H9 (cell line): ENCODE measurements at regions not wholly inside any gene's neighbourhood (a gene's known extent, or its start where the extent isn't known, plus 50 kb on each side); places are given as distances from the start of the nearest gene placed in this dataset.

ENCODE experiments used
- DNase-seq: peaks from one replicate; pipeline ENCODE4 v3.0.0-alpha.2; 2017
- H2AFZ ChIP-seq: one replicate; pipeline ENCODE4 v1.6.1; 2013; ENCODE audit warnings: mild to moderate bottlenecking, low read length, control low read depth, moderate library complexity
- H2AK5ac ChIP-seq: 2 replicates; pipeline ENCODE4 v1.6.1; 2013; ENCODE audit warnings: low read length, control low read depth, mixed read lengths; ENCODE audit not compliant: insufficient read length
- H2BK120ac ChIP-seq: one replicate; pipeline ENCODE4 v1.6.1; 2013; ENCODE audit warnings: low read depth, mild to moderate bottlenecking, low read length, control low read depth, inconsistent platforms; ENCODE audit not compliant: poor library complexity, severe bottlenecking
- H2BK12ac ChIP-seq: 2 replicates; pipeline ENCODE4 v1.6.1; 2013; ENCODE audit warnings: low read length, control low read depth, mixed read lengths, low read depth; ENCODE audit not compliant: insufficient read length
- H2BK15ac ChIP-seq: 2 replicates; pipeline ENCODE4 v1.6.1; 2013; ENCODE audit warnings: low read depth, low read length, control low read depth
- H2BK20ac ChIP-seq: one replicate; pipeline ENCODE4 v1.6.1; 2013; ENCODE audit warnings: low read depth, mild to moderate bottlenecking, low read length, control low read depth, inconsistent platforms; ENCODE audit not compliant: poor library complexity, severe bottlenecking
- H2BK5ac ChIP-seq: 2 replicates; pipeline ENCODE4 v1.6.1; 2013; ENCODE audit warnings: low read length, control low read depth, mixed read lengths; ENCODE audit not compliant: insufficient read length
- H3K14ac ChIP-seq: 2 replicates; pipeline ENCODE4 v1.6.1; 2013; ENCODE audit warnings: low read length, control low read depth; ENCODE audit not compliant: insufficient read depth
- H3K18ac ChIP-seq: 2 replicates; pipeline ENCODE4 v1.6.1; 2013; ENCODE audit warnings: low read depth, mild to moderate bottlenecking, mixed read lengths, low read length, control low read depth; ENCODE audit not compliant: insufficient read length
- H3K23ac ChIP-seq: 2 replicates; pipeline ENCODE4 v1.6.1; 2013; ENCODE audit warnings: low read length, control low read depth, mixed read lengths, low read depth; ENCODE audit not compliant: insufficient read length
- H3K23me2 ChIP-seq: 2 replicates; pipeline ENCODE4 v1.6.1; 2013; ENCODE audit warnings: low read depth, mild to moderate bottlenecking, mixed read lengths, low read length, control low read depth; ENCODE audit not compliant: insufficient read length, poor library complexity, severe bottlenecking
- H3K27ac ChIP-seq: 2 replicates; pipeline ENCODE4 v1.5.1; 2013; ENCODE audit warnings: low read length, control low read depth, mixed read lengths, low read depth; ENCODE audit not compliant: insufficient read length
- H3K27me3 ChIP-seq: 2 replicates; pipeline ENCODE4 v1.6.1; 2013; ENCODE audit warnings: low read length, control low read depth, inconsistent platforms; ENCODE audit not compliant: insufficient read depth
- H3K4ac ChIP-seq: 2 replicates; pipeline ENCODE4 v1.6.1; 2013; ENCODE audit warnings: low read depth, mild to moderate bottlenecking, control low read depth, inconsistent platforms, low read length, moderate library complexity
- H3K4me1 ChIP-seq: 2 replicates; pipeline ENCODE4 v1.6.1; 2013; ENCODE audit warnings: low read length, control low read depth, inconsistent platforms; ENCODE audit not compliant: insufficient read depth
- H3K4me2 ChIP-seq: 2 replicates; pipeline ENCODE4 v1.6.1; 2013; ENCODE audit warnings: low read length, control low read depth, mixed read lengths; ENCODE audit not compliant: insufficient read length, insufficient read depth
- H3K56ac ChIP-seq: 2 replicates; pipeline ENCODE4 v1.6.1; 2013; ENCODE audit warnings: low read depth, mild to moderate bottlenecking, mixed read lengths, low read length, control low read depth; ENCODE audit not compliant: insufficient read length
- H3K79me1 ChIP-seq: 2 replicates; pipeline ENCODE4 v1.6.1; 2013; ENCODE audit warnings: low read depth, mild to moderate bottlenecking, moderate library complexity, low read length, control low read depth, inconsistent platforms; ENCODE audit not compliant: insufficient read depth, poor library complexity, severe bottlenecking
- H3K79me2 ChIP-seq: 2 replicates; pipeline ENCODE4 v1.6.1; 2013; ENCODE audit warnings: low read length, control low read depth, inconsistent platforms; ENCODE audit not compliant: insufficient read depth
- H3K9ac ChIP-seq: 2 replicates; pipeline ENCODE4 v1.6.1; 2013; ENCODE audit warnings: low read length, control low read depth, mixed read lengths; ENCODE audit not compliant: insufficient read length; ENCODE audit errors: extremely low read depth
- H3K9me3 ChIP-seq: one replicate; pipeline ENCODE4 v1.6.1; 2013; ENCODE audit warnings: low read depth, low read length, inconsistent platforms; ENCODE audit not compliant: control insufficient read depth
- H3T11ph ChIP-seq: one replicate; pipeline ENCODE4 v1.6.1; 2013; ENCODE audit warnings: mild to moderate bottlenecking, low read length, control low read depth, inconsistent platforms
- H4K20me1 ChIP-seq: one replicate; pipeline ENCODE4 v1.6.1; 2013; ENCODE audit not compliant: control insufficient read depth, insufficient read length, insufficient read depth
- H4K5ac ChIP-seq: 2 replicates; pipeline ENCODE4 v1.6.1; 2013; ENCODE audit warnings: low read depth, mild to moderate bottlenecking, mixed read lengths, low read length, control low read depth; ENCODE audit not compliant: insufficient read length
- H4K8ac ChIP-seq: replicated peaks from 2 replicates; pipeline ENCODE4 v1.6.1; 2013; ENCODE audit warnings: low read length, control low read depth, mixed read lengths, low read depth; ENCODE audit not compliant: insufficient read length
- H4K91ac ChIP-seq: 2 replicates; pipeline ENCODE4 v1.6.1; 2013; ENCODE audit warnings: low read depth, mild to moderate bottlenecking, moderate library complexity, mixed read lengths, low read length, control low read depth; ENCODE audit not compliant: insufficient read length
- H3K27ac Mint-ChIP-seq, 3 experiments: 2 replicates in 2 of 3; 3 replicates in 1 of 3; pipeline ENCODE4 v1.8.0; 2020 to 2021; ENCODE audit warnings: mixed read lengths in 3 of 3, mild to moderate bottlenecking in 1 of 3, moderate library complexity in 1 of 3
- H3K27me3 Mint-ChIP-seq: 2 replicates; pipeline ENCODE4 v1.8.0; 2021; ENCODE audit warnings: low read depth, mild to moderate bottlenecking, moderate library complexity, mixed read lengths
- H3K36me3 Mint-ChIP-seq, 3 experiments: 2 replicates in 2 of 3; 3 replicates in 1 of 3; pipeline ENCODE4 v1.8.0; 2020 to 2021; ENCODE audit warnings: low read depth in 3 of 3, mixed read lengths in 3 of 3; ENCODE audit not compliant: insufficient read depth in 1 of 3
- H3K4me1 Mint-ChIP-seq, 2 experiments: 2 replicates each; pipeline ENCODE4 v1.8.0; 2020; ENCODE audit warnings: mixed read lengths in 2 of 2
- H3K4me3 Mint-ChIP-seq, 2 experiments: 2 replicates in 1 of 2; 3 replicates in 1 of 2; pipeline ENCODE4 v1.8.0; 2020 to 2021; ENCODE audit warnings: mild to moderate bottlenecking in 2 of 2, mixed read lengths in 2 of 2, moderate library complexity in 1 of 2
- H3K9me3 Mint-ChIP-seq, 2 experiments: 2 replicates in 1 of 2; 3 replicates in 1 of 2; pipeline ENCODE4 v1.8.0; 2020; ENCODE audit warnings: mild to moderate bottlenecking in 2 of 2, mixed read lengths in 2 of 2, moderate library complexity in 1 of 2
- CTCF ChIP-seq: fragments of 200-600 bp; sonication (generic); conservative IDR thresholded peaks from 3 replicates; pipeline ENCODE4 v1.8.0; 2021; ENCODE audit warnings: antibody characterized with exemption, mild to moderate bottlenecking
- WGBS: extraction: QIAGEN DNeasy Blood & Tissue Kit; methylation state at CpG from one replicate; pipeline ENCODE4 v1.1.7; 2013; ENCODE audit warnings: missing lambda C conversion rate, low lambda C conversion rate, mixed read lengths; ENCODE audit not compliant: insufficient read length; ENCODE audit errors: extremely low coverage; 5-methylcytosine and 5-hydroxymethylcytosine counted together

GRCh38 chr4:149985981-149986380 is 92.3 kb upstream of the DCLK2 start:
- no peak overlapping the region for H2BK15ac ChIP-seq
- no peak overlapping the region for H3T11ph ChIP-seq
- H3K36me3 Mint-ChIP-seq, result no peaks in the 10 kb centered on the region
- H3K4ac ChIP-seq, result no peak overlapping the region
- no peaks in the 10 kb centered on the region for H3K27me3 ChIP-seq
- H2AFZ ChIP-seq, result no peak overlapping the region
- H2AK5ac ChIP-seq, result no peak overlapping the region
- H3K9me3 Mint-ChIP-seq, result no peaks in the 10 kb centered on the region
- H3K23ac ChIP-seq, result no peak overlapping the region
- H3K79me2 ChIP-seq, result no peaks in the 10 kb centered on the region
- H3K4me2 ChIP-seq, result no peak overlapping the region
- WGBS, result no CpG with 5 or more reads among the region's 4 CpGs
- H3K9ac ChIP-seq, result no peak overlapping the region
- no peaks in the 10 kb centered on the region for H3K79me1 ChIP-seq
- no peak overlapping the region for H3K18ac ChIP-seq
- no peak overlapping the region for H2BK20ac ChIP-seq
- no peak overlapping the region for H2BK12ac ChIP-seq
- H3K27ac Mint-ChIP-seq, result no peak overlapping the region
- no peak overlapping the region for H3K56ac ChIP-seq
- no peak for TF ChIP-seq CTCF
- no peaks in the 10 kb centered on the region for H3K9me3 ChIP-seq
- no peaks in the 10 kb centered on the region for H3K23me2 ChIP-seq
- H3K4me3 Mint-ChIP-seq, result no peak overlapping the region
- H3K4me1 ChIP-seq, result no peaks in the 10 kb centered on the region
- H4K91ac ChIP-seq, result no peak overlapping the region
- H2BK120ac ChIP-seq, result no peak overlapping the region
- no peaks in the 10 kb centered on the region for H4K20me1 ChIP-seq
- no peaks in the 10 kb centered on the region for H3K27me3 Mint-ChIP-seq
- H4K5ac ChIP-seq, result no peak overlapping the region
- no peak overlapping the region for H4K8ac ChIP-seq
- no peak overlapping the region for H2BK5ac ChIP-seq
- H3K14ac ChIP-seq, result no peak overlapping the region
- peaks cover 10 to 13% of the 10 kb centered on the region in 2 experiments; a peak in 3 of 4 replicates for H3K4me1 Mint-ChIP-seq
- no peak overlapping the region for H3K27ac ChIP-seq
- no peak for DNase-seq
